ENCODE measurements at regions not wholly inside any gene's neighbourhood (a gene's known extent, or its start where the extent isn't known, plus 50 kb on each side); places are given as distances from the start of the nearest gene placed in this dataset.

GRCh38 chr6:47908271-47908670 lies 126.4 kb downstream of the OPN5 start:
- Mint-ChIP-seq H3K27ac (no peak overlapping the region), H3K27me3 (no peaks in the 10 kb centered on the region), H3K9me3 (no peaks in the 10 kb centered on the region), H3K4me3 (no peak overlapping the region), H3K4me1 (ENCODE audit: low read depth) (no peaks in the 10 kb centered on the region), H3K36me3 (ENCODE audit: low read depth) (no peaks in the 10 kb centered on the region)
- no peak for TF ChIP-seq CTCF (IDR thresholded peaks at IDR 0.05)
- CTCF ChIA-PET, result no interaction called here
- no peaks in the 10 kb centered on the region for H3K27me3 ChIP-seq (ENCODE audit: control insufficient read depth in 1 of 2, insufficient read depth in 2 of 2, low read length in 2 of 2)
- ATAC-seq (ENCODE audit: poor library complexity) (no peak), DNase-seq (no peak)
- H3K4me1 ChIP-seq (ENCODE audit: insufficient read depth, low read length), result no peaks in the 10 kb centered on the region
- no peak overlapping the region for H3K27ac ChIP-seq (ENCODE audit: low read depth in 1 of 2, low read length in 2 of 2)
- H3K9me3 ChIP-seq (ENCODE audit: control insufficient read depth in 1 of 2, insufficient read depth in 1 of 2, low read length in 2 of 2), result no peaks in the 10 kb centered on the region
- no peaks in the 10 kb centered on the region for H3K36me3 ChIP-seq (ENCODE audit: insufficient read depth, low read length)
- H3K4me3 ChIP-seq (ENCODE audit: low read length), result no peak overlapping the region
- intact Hi-C loops (cut with DNase I, micrococcal nuclease), result no loop called here
- POLR2A ChIA-PET, result no interaction called here

GRCh38 chr6:47905717-47906116 lies 123.9 kb downstream of the OPN5 start:
- ChIA-PET POLR2A (no interaction called here), CTCF (no interaction called here)
- DNase-seq (no peak), ATAC-seq (ENCODE audit: poor library complexity) (no peak)
- no peak overlapping the region for H3K27ac Mint-ChIP-seq
- H3K27me3 Mint-ChIP-seq, result no peaks in the 10 kb centered on the region
- TF ChIP-seq CTCF (IDR thresholded peaks at IDR 0.05), result no peak
- no peaks in the 10 kb centered on the region for H3K36me3 ChIP-seq (ENCODE audit: insufficient read depth, low read length)
- H3K27me3 ChIP-seq (ENCODE audit: control insufficient read depth in 1 of 2, insufficient read depth in 2 of 2, low read length in 2 of 2), result no peaks in the 10 kb centered on the region
- intact Hi-C loops (cut with DNase I, micrococcal nuclease), result no loop called here
- H3K4me3 Mint-ChIP-seq, result no peak overlapping the region
- no peak overlapping the region for H3K4me3 ChIP-seq (ENCODE audit: low read length)
- H3K4me1 Mint-ChIP-seq (ENCODE audit: low read depth), result no peaks in the 10 kb centered on the region
- H3K36me3 Mint-ChIP-seq (ENCODE audit: low read depth), result no peaks in the 10 kb centered on the region
- H3K9me3 ChIP-seq (ENCODE audit: control insufficient read depth in 1 of 2, insufficient read depth in 1 of 2, low read length in 2 of 2), result no peaks in the 10 kb centered on the region
- no peaks in the 10 kb centered on the region for H3K9me3 Mint-ChIP-seq
- no peak overlapping the region for H3K27ac ChIP-seq (ENCODE audit: low read depth in 1 of 2, low read length in 2 of 2)
- H3K4me1 ChIP-seq (ENCODE audit: insufficient read depth, low read length), result no peaks in the 10 kb centered on the region

- CTCF ChIA-PET, result no interaction called here
- Mint-ChIP-seq H3K27me3 (no peaks in the 10 kb centered on the region), H3K4me1 (ENCODE audit: low read depth) (no peaks in the 10 kb centered on the region), H3K27ac (no peak overlapping the region), H3K4me3 (no peak overlapping the region), H3K36me3 (ENCODE audit: low read depth) (no peaks in the 10 kb centered on the region), H3K9me3 (no peaks in the 10 kb centered on the region)
- no peak overlapping the region for H3K4me3 ChIP-seq (ENCODE audit: low read length)
- intact Hi-C loops (cut with DNase I, micrococcal nuclease), result no loop called here
- no peaks in the 10 kb centered on the region for H3K4me1 ChIP-seq (ENCODE audit: insufficient read depth, low read length)
- POLR2A ChIA-PET, result no interaction called here
- ATAC-seq (ENCODE audit: poor library complexity) (no peak), DNase-seq (no peak)
- H3K27ac ChIP-seq (ENCODE audit: low read depth in 1 of 2, low read length in 2 of 2), result no peak overlapping the region
- no peaks in the 10 kb centered on the region for H3K36me3 ChIP-seq (ENCODE audit: insufficient read depth, low read length)
- H3K9me3 ChIP-seq (ENCODE audit: control insufficient read depth in 1 of 2, insufficient read depth in 1 of 2, low read length in 2 of 2), result no peaks in the 10 kb centered on the region
- TF ChIP-seq CTCF (IDR thresholded peaks at IDR 0.05), result no peak
- no peaks in the 10 kb centered on the region for H3K27me3 ChIP-seq (ENCODE audit: control insufficient read depth in 1 of 2, insufficient read depth in 2 of 2, low read length in 2 of 2)
Observed at GRCh38 chr6:47897247-47897646, 115.4 kb downstream of the OPN5 start.

Data from CD4-positive, alpha-beta T cell (primary cell).